NB4 (cell line): ENCODE measurements at regions not wholly inside any gene's neighbourhood (a gene's known extent, or its start where the extent isn't known, plus 50 kb on each side); places are given as distances from the start of the nearest gene placed in this dataset.
"Not testable (repeated sequence)": the region's sequence is repeated elsewhere in the genome, so short reads cannot be mapped to it uniquely, and the experiment has no call there.

ENCODE experiments used
- DNase-seq: peaks from one replicate; pipeline ENCODE4 v3.0.0; 2010; ENCODE audit warnings: low read depth
- H3K4me3 ChIP-seq: one replicate; pipeline ENCODE4 v1.5.1; 2011; ENCODE audit warnings: mild to moderate bottlenecking, low read depth, low read length, moderate library complexity
- CTCF ChIP-seq: IDR thresholded peaks from one replicate; pipeline ENCODE4 v1.5.1; 2012; ENCODE audit warnings: low read depth, low read length
- MAX ChIP-seq: IDR thresholded peaks from 2 replicates; pipeline ENCODE4 v1.6.1; 2011; ENCODE audit warnings: low read depth, low read length
- MYC ChIP-seq: IDR thresholded peaks from 2 replicates; pipeline ENCODE4 v1.6.1; 2011; ENCODE audit warnings: low read depth, low read length
- POLR2A ChIP-seq: IDR thresholded peaks from 2 replicates; pipeline ENCODE4 v1.6.1; 2011; ENCODE audit warnings: mild to moderate bottlenecking; ENCODE audit not compliant: insufficient read length; ENCODE audit errors: extremely low read depth

- no peak overlapping the region for H3K4me3 ChIP-seq
- no peak for DNase-seq
- TF ChIP-seq MYC (no peak), POLR2A (no peak), MAX (no peak)
These were observed 85.8 kb upstream of the ZNF536 start for GRCh38 chr19:30286378-30286777.

DNA sequence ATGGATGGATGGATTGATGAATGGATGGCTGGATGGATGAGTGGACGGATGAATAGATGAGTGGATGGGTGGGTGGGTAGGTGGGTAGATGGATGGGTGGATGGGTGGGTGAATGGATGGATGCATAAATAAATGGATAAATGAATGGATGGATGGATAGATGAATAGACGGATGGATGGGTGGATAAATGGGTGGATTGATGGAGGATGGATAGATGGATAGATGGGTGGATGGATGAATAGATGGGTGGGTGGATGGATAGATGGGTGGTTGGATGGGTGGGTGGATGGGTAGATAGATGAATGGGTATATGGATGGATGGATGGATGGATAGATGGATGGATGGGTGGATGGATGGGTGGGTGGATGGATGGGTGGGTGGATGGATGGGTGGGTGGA is 84.9 kb upstream of the ZNF536 start:
- H3K4me3 ChIP-seq, result no peak overlapping the region
- TF ChIP-seq CTCF (no peak), MAX (no peak), MYC (no peak), POLR2A (no peak)
- DNase-seq, result no peak

GRCh38 chr19:30287973-30288372 is 84.2 kb upstream of the ZNF536 start:
- H3K4me3 ChIP-seq, result no peak overlapping the region
- TF ChIP-seq CTCF, result no peak
- TF ChIP-seq MYC, result no peak
- TF ChIP-seq MAX, result no peak
- no peak for TF ChIP-seq POLR2A
- DNase-seq, result no peak

GRCh38 chr19:30288911-30289310 is 83.3 kb upstream of the ZNF536 start:
- TF ChIP-seq POLR2A (no peak), MYC (no peak), CTCF (no peak), MAX (no peak)
- no peak for DNase-seq
- H3K4me3 ChIP-seq, result no peak overlapping the region

DNA sequence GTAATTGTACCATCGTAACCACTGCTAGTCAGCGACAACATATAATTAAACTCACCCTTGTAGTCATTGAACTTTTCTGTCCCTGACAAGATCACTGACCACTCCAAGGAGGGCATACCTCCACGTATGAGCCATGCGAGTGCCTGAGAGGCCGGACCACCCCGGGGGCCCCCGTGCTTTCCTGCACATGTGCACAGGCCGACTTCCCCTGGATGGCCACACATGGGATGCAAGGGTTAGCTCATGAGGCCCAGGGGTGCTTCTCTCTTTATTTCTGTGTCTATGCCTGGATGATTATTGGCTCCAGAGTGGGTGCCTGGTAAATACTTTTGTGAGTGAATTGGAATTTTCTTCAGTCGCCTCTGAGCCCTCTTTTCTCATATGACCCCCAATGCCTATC is 82.8 kb upstream of the ZNF536 start:
- no peak overlapping the region for H3K4me3 ChIP-seq
- TF ChIP-seq MAX (no peak), POLR2A (no peak), CTCF (no peak), MYC (no peak)
- DNase-seq, result no peak

- not testable (repeated sequence) for H3K4me3 ChIP-seq, DNase-seq
These were observed 81.4 kb upstream of the ZNF536 start for GRCh38 chr19:30290805-30291204.

- no peak overlapping the region for H3K4me3 ChIP-seq
- no peak for DNase-seq
- TF ChIP-seq POLR2A, result no peak
- TF ChIP-seq MYC, result no peak
- no peak for TF ChIP-seq CTCF
- no peak for TF ChIP-seq MAX
These were observed 79.0 kb upstream of the ZNF536 start for GRCh38 chr19:30293051-30293785.
